ENCODE measurements at regions not wholly inside any gene's neighbourhood (a gene's known extent, or its start where the extent isn't known, plus 50 kb on each side); places are given as distances from the start of the nearest gene placed in this dataset.

DNA sequence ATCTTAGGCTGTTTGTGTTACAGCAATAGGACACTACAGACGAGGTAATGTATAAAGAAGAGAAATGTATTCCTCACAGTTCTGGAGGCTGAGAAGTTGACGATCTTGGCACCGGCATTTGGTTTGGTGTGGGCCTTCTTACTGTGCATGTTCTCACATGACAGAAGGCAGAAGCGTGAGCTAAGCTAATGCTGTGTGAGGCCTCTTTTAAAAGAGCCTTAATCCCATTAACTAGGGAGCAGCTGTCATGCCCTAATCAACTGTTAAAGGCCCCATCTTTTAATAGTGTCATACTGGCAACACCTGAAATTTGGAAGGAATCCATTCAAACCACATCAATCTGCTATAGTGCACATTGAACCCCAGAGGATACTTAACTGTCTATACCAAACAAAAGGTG, 992.9 kb downstream of the GALC start:
- H3K9me3 ChIP-seq (ENCODE audit: control insufficient read depth, insufficient read depth, low read length): no peaks in the 10 kb centered on the region
- CTCF ChIA-PET: no interaction called here
- H3K27me3 ChIP-seq (ENCODE audit: control insufficient read depth, insufficient read depth, low read length): no peaks in the 10 kb centered on the region
- TF ChIP-seq, protein P1, sequence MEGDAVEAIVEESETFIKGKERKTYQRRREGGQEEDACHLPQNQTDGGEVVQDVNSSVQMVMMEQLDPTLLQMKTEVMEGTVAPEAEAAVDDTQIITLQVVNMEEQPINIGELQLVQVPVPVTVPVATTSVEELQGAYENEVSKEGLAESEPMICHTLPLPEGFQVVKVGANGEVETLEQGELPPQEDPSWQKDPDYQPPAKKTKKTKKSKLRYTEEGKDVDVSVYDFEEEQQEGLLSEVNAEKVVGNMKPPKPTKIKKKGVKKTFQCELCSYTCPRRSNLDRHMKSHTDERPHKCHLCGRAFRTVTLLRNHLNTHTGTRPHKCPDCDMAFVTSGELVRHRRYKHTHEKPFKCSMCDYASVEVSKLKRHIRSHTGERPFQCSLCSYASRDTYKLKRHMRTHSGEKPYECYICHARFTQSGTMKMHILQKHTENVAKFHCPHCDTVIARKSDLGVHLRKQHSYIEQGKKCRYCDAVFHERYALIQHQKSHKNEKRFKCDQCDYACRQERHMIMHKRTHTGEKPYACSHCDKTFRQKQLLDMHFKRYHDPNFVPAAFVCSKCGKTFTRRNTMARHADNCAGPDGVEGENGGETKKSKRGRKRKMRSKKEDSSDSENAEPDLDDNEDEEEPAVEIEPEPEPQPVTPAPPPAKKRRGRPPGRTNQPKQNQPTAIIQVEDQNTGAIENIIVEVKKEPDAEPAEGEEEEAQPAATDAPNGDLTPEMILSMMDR (IDR thresholded peaks at IDR 0.05; ENCODE audit: low read depth, low read length): no peak
- no peak overlapping the region for H3K4me3 ChIP-seq (ENCODE audit: low read depth, low read length)
- H3K27ac ChIP-seq (ENCODE audit: low read depth, low read length): no peak overlapping the region
- POLR2A ChIA-PET: no interaction called here
- no peak for DNase-seq (ENCODE audit: low read depth, low spot score)

DNA sequence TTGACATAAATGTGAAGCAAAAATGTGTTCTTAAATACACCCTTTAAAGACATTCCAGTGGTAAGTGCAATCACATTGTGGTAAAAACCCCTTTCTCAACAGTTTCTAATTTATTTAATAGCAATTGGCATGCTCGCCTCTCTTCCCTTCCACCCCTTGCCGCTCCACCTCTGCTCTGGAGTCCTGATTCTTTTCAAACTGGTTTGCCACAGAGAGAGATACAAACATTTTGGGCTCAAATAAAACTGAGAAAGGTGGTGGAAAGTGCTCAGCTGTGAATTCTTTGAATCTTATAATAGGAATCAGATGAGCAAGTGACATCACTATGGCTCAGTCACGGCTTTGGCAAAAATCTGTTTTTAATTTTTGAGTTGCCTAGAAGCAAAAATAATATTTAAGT, 993.9 kb downstream of the GALC start:
- TF ChIP-seq, protein P1 (IDR thresholded peaks at IDR 0.05; ENCODE audit: low read depth, low read length): no peak
- ChIA-PET POLR2A (no interaction called here), CTCF (no interaction called here)
- H3K27me3 ChIP-seq (ENCODE audit: control insufficient read depth, insufficient read depth, low read length): no peaks in the 10 kb centered on the region
- DNase-seq (ENCODE audit: low read depth, low spot score): no peak
- H3K27ac ChIP-seq (ENCODE audit: low read depth, low read length): no peak overlapping the region
- no peaks in the 10 kb centered on the region for H3K9me3 ChIP-seq (ENCODE audit: control insufficient read depth, insufficient read depth, low read length)
- H3K4me3 ChIP-seq (ENCODE audit: low read depth, low read length): no peak overlapping the region

DNA sequence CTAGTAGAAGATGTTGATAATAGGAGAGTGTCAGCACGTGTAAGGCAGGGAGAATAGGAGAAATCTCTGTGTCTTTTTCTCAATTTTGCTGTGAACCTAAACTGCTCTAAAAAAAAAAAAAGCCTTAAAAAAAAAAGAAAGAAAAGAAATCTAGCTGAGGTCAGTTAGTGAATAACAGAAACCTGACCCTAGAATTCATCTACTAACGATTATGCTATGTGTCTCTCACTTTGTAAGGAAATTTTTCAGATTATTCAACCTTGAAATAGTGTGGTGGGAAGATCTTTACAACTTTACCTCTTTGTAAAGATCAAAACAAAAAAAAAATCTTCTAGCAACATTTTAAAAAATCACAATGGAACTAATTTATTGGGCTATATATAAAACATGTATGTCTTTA, 995.7 kb downstream of the GALC start:
- DNase-seq (ENCODE audit: low read depth, low spot score): no peak
- TF ChIP-seq, protein P1 (IDR thresholded peaks at IDR 0.05; ENCODE audit: low read depth, low read length): no peak
- Histone ChIP-seq H3K9me3 (ENCODE audit: control insufficient read depth, insufficient read depth, low read length) (no peaks in the 10 kb centered on the region), H3K27ac (ENCODE audit: low read depth, low read length) (no peak overlapping the region), H3K27me3 (ENCODE audit: control insufficient read depth, insufficient read depth, low read length) (no peaks in the 10 kb centered on the region), H3K4me3 (ENCODE audit: low read depth, low read length) (no peak overlapping the region)
- CTCF ChIA-PET: interaction anchor here (1.2 kb wide), 1 partner anchor 52 kb away, joined by 3 read pairs; no protein-coding TSS in a partner anchor
- POLR2A ChIA-PET: no interaction called here

DNA sequence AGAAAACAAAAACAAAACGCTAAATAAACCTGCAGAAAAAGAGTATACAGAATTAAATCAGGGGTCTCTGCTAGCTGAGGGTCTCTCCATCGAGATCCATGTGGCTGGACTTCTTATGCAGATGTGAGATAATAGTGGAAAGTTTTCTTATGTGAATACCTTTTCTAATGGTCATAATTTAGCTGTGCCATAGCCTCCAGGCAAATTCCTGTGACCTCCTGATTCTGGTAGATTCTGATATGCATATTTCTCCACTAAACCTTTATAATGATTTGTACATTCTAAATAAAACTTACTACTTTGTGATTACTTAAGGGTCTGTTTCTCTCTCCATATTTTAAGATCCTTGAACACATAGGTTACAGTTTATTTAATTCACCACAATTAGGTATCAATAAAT, 1002.6 kb downstream of the GALC start:
- Histone ChIP-seq H3K27me3 (ENCODE audit: control insufficient read depth, insufficient read depth, low read length) (no peaks in the 10 kb centered on the region), H3K27ac (ENCODE audit: low read depth, low read length) (no peak overlapping the region), H3K9me3 (ENCODE audit: control insufficient read depth, insufficient read depth, low read length) (no peaks in the 10 kb centered on the region), H3K4me3 (ENCODE audit: low read depth, low read length) (no peak overlapping the region)
- no peak for DNase-seq (ENCODE audit: low read depth, low spot score)
- ChIA-PET POLR2A (no interaction called here), CTCF (no interaction called here)
- TF ChIP-seq, protein P1 (IDR thresholded peaks at IDR 0.05; ENCODE audit: low read depth, low read length): no peak

DNA sequence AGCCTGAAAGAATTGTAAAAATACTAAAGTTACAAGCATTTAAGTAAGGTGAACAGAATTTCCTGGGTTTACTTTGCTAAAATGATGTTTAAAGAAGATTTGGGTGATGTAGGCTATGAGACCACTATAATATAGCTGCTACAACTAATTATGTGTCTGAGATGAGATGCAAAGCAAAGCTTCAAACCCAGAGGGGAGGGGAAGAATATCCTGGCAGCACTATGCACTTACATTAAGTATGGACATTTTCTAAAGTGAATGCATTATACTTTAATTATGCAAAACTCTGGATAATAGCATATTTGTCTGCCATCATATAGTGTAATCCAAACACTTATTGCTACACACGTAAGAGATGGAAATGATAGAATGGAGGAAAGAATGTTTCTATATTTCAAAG, 1003.7 kb downstream of the GALC start:
- H3K27me3 ChIP-seq (ENCODE audit: control insufficient read depth, insufficient read depth, low read length): no peaks in the 10 kb centered on the region
- no peak overlapping the region for H3K4me3 ChIP-seq (ENCODE audit: low read depth, low read length)
- CTCF ChIA-PET: no interaction called here
- TF ChIP-seq, protein P1 (IDR thresholded peaks at IDR 0.05; ENCODE audit: low read depth, low read length): no peak
- DNase-seq (ENCODE audit: low read depth, low spot score): no peak
- POLR2A ChIA-PET: no interaction called here
- no peak overlapping the region for H3K27ac ChIP-seq (ENCODE audit: low read depth, low read length)
- H3K9me3 ChIP-seq (ENCODE audit: control insufficient read depth, insufficient read depth, low read length): no peaks in the 10 kb centered on the region

Data from AG04450 (cell line).